HepG2 (cell line): ENCODE measurements at regions not wholly inside any gene's neighbourhood (a gene's known extent, or its start where the extent isn't known, plus 50 kb on each side); places are given as distances from the start of the nearest gene placed in this dataset.

Experiments
- ARNT ChIP-seq: fragments of 450-650 bp; IDR thresholded peaks from 2 replicates; pipeline ENCODE4 v1.6.1; 2017
- CC2D1A ChIP-seq: sonication (generic); formaldehyde crosslinking; IDR thresholded peaks from 2 replicates; pipeline ENCODE4 v1.8.1; 2023; ENCODE audit warnings: mild to moderate bottlenecking, missing genetic modification reagents
- CHCHD3 ChIP-seq: sonication (generic); formaldehyde crosslinking; IDR thresholded peaks from 2 replicates; pipeline ENCODE4 v1.8.0; 2022; ENCODE audit warnings: mild to moderate bottlenecking, missing genetic modification reagents, moderate library complexity
- DR1 ChIP-seq: sonication (generic); formaldehyde crosslinking; IDR thresholded peaks from 2 replicates; pipeline ENCODE4 v1.8.0; 2021; ENCODE audit warnings: mild to moderate bottlenecking, missing genetic modification reagents, inconsistent platforms
- GFI1 ChIP-seq: sonication (generic); formaldehyde crosslinking; IDR thresholded peaks from 2 replicates; pipeline ENCODE4 v1.5.0; 2020; ENCODE audit warnings: missing genetic modification reagents, mild to moderate bottlenecking, borderline replicate concordance
- KLF11 ChIP-seq: IDR thresholded peaks from 2 replicates; pipeline ENCODE4 v1.6.1; 2016; ENCODE audit warnings: missing compliant biosample characterization
- KLF9 ChIP-seq: IDR thresholded peaks from 2 replicates; pipeline ENCODE4 v1.6.1; 2016; ENCODE audit warnings: low read depth
- KMT2B ChIP-seq: IDR thresholded peaks from 2 replicates; pipeline ENCODE4 v1.6.1; 2016; ENCODE audit warnings: missing genetic modification reagents, missing compliant biosample characterization
- MBNL3 ChIP-seq: fragments of 250-450 bp; sonication (Bioruptor Pico); conservative IDR thresholded peaks from 2 replicates; pipeline ENCODE4 v1.8.0; 2022; ENCODE audit warnings: mild to moderate bottlenecking, inconsistent platforms
- NR2F6 ChIP-seq, 2 experiments: IDR thresholded peaks; 2 replicates each; pipeline ENCODE4 v1.6.1; 2016; ENCODE audit warnings: antibody characterized with exemption in 1 of 2, mild to moderate bottlenecking in 1 of 2
- ONECUT2 ChIP-seq: sonication (generic); formaldehyde crosslinking; IDR thresholded peaks from 2 replicates; pipeline ENCODE4 v1.4.0; 2020; ENCODE audit warnings: missing genetic modification reagents
- SOX13 ChIP-seq, 3 experiments: fragments of 450-650 bp in 1 of 3; sonication (generic) in 1 of 3; formaldehyde crosslinking in 1 of 3; IDR thresholded peaks in 2 of 3; conservative IDR thresholded peaks in 1 of 3; 2 replicates each; pipeline versions ENCODE4 v1.5.0 to v1.6.1; 2016 to 2020; ENCODE audit warnings: antibody characterized with exemption in 1 of 3, mild to moderate bottlenecking in 1 of 3, missing compliant biosample characterization in 1 of 3, missing genetic modification reagents in 1 of 3, moderate library complexity in 1 of 3
- TBP ChIP-seq: sonication (generic); formaldehyde crosslinking; IDR thresholded peaks from 2 replicates; pipeline ENCODE4 v1.5.0; 2020; ENCODE audit warnings: missing genetic modification reagents
- ZC3H13 ChIP-seq: sonication (generic); formaldehyde crosslinking; IDR thresholded peaks from 2 replicates; pipeline ENCODE4 v1.8.1; 2023; ENCODE audit warnings: mild to moderate bottlenecking, missing genetic modification reagents, moderate library complexity
- ZIK1 ChIP-seq: sonication (generic); formaldehyde crosslinking; IDR thresholded peaks from 2 replicates; pipeline ENCODE4 v1.5.0; 2020; ENCODE audit warnings: mild to moderate bottlenecking, low read depth, missing genetic modification reagents, borderline replicate concordance
- ZKSCAN8 ChIP-seq: IDR thresholded peaks from 2 replicates; pipeline ENCODE4 v1.6.1; 2016; ENCODE audit warnings: borderline replicate concordance, missing genetic modification reagents, missing compliant biosample characterization
- ZNF30 ChIP-seq: sonication (generic); formaldehyde crosslinking; IDR thresholded peaks from 2 replicates; pipeline ENCODE4 v1.5.0; 2020; ENCODE audit warnings: mild to moderate bottlenecking, missing genetic modification reagents
- ZNF552 ChIP-seq: sonication (generic); formaldehyde crosslinking; IDR thresholded peaks from 2 replicates; pipeline ENCODE4 v1.9.0; 2022; ENCODE audit warnings: missing genetic modification reagents, mild to moderate bottlenecking, borderline replicate concordance
- ZNF670 ChIP-seq: sonication (generic); formaldehyde crosslinking; IDR thresholded peaks from 2 replicates; pipeline ENCODE4 v1.8.0; 2022; ENCODE audit warnings: mild to moderate bottlenecking, missing genetic modification reagents, borderline replicate concordance
- TF ChIP-seq, protein P1 (sequence below): sonication (generic); formaldehyde crosslinking; IDR thresholded peaks from 2 replicates; pipeline ENCODE4 v1.5.1; 2020; ENCODE audit warnings: mild to moderate bottlenecking, moderate library complexity, missing genetic modification reagents
- TF ChIP-seq, protein P2 (sequence below): sonication (generic); formaldehyde crosslinking; IDR thresholded peaks from 2 replicates; pipeline ENCODE4 v1.8.1; 2023; ENCODE audit warnings: mild to moderate bottlenecking, moderate library complexity, missing genetic modification reagents
- TF ChIP-seq, protein P3 (sequence below), 2 experiments: sonication (generic) in 1 of 2; formaldehyde crosslinking in 1 of 2; IDR thresholded peaks; 2 replicates each; pipeline versions ENCODE4 v1.4.0 to v1.6.1; 2016 to 2020; ENCODE audit warnings: borderline replicate concordance in 1 of 2, low read depth in 1 of 2, mild to moderate bottlenecking in 1 of 2, missing genetic modification reagents in 1 of 2
- TF ChIP-seq, protein P4 (sequence below): sonication (generic); formaldehyde crosslinking; IDR thresholded peaks from 2 replicates; pipeline ENCODE4 v1.5.0; 2020; ENCODE audit warnings: missing genetic modification reagents

DNA sequence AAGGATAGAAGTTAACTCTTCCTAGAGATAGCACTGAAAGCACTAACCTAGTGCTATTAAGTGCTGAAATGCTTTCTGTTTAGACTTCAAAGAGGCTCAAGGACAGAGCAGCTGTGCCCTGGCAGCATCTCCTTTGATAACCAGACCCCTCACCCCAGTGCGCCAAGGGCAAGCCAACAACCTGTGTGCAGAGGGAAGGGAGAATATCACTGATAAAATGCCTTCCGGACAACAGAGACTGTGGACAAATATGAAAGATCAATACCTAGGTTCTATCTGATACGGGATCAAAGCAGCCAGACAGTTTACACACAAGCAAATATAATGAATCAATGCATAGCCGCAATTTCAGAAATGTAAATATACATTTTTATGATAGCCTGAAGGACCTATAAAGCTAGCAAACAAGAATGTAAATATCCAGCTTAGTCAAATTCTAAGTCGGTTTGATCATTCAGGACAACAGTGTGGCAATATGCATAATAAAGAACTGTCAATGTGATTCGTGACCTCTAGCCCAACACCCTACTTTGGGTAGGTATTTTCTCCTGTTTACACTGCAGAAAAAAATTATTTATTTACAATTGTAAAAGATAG lies 91.8 kb upstream of the RFX8 start (continued):
- TF ChIP-seq ONECUT2 (peak; percentile 100), KLF11 (CRISPR knock-in tag) (peak; percentile 87), ZIK1 (CRISPR knock-in tag) (no peak), TBP (CRISPR knock-in tag) (0 out of 2 replicates have a peak, but pooled peaks have one; percentile 89), NR2F6 (IDR thresholded peaks at IDR 0.05) (peak; percentile 100), NR2F6 (CRISPR knock-in tag; IDR thresholded peaks at IDR 0.05) (peak; percentile 98), CHCHD3 (CRISPR knock-in tag) (no peak), SOX13 (IDR thresholded peaks at IDR 0.05) (peak; percentile 99), SOX13 (CRISPR knock-in tag; conservative IDR thresholded peaks at IDR 0.05 in 1 of 2, IDR thresholded peaks at IDR 0.05 in 1 of 2) (peak; percentile 55 to 98; a peak in 2 of 4 replicates), ZNF30 (CRISPR knock-in tag) (no peak; the same call in 1 of the 2 replicates), MBNL3 (no peak), ZC3H13 (CRISPR knock-in tag) (peak; percentile 92; the same call in 1 of the 2 replicates), GFI1 (peak; percentile 99), KLF9 (CRISPR knock-in tag) (no peak), DR1 (no peak), ZNF670 (peak; percentile 93), CC2D1A (CRISPR knock-in tag) (no peak), KMT2B (CRISPR knock-in tag) (peak; percentile 64; the same call in 1 of the 2 replicates), ZKSCAN8 (peak; percentile 98), ARNT (no peak), ZNF552 (CRISPR knock-in tag) (peak; percentile 90; the same call in 1 of the 2 replicates)
- TF ChIP-seq, protein P1, sequence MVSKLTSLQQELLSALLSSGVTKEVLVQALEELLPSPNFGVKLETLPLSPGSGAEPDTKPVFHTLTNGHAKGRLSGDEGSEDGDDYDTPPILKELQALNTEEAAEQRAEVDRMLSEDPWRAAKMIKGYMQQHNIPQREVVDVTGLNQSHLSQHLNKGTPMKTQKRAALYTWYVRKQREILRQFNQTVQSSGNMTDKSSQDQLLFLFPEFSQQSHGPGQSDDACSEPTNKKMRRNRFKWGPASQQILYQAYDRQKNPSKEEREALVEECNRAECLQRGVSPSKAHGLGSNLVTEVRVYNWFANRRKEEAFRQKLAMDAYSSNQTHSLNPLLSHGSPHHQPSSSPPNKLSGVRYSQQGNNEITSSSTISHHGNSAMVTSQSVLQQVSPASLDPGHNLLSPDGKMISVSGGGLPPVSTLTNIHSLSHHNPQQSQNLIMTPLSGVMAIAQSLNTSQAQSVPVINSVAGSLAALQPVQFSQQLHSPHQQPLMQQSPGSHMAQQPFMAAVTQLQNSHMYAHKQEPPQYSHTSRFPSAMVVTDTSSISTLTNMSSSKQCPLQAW (CRISPR knock-in tag), result peak; percentile 96
- TF ChIP-seq, protein P2, sequence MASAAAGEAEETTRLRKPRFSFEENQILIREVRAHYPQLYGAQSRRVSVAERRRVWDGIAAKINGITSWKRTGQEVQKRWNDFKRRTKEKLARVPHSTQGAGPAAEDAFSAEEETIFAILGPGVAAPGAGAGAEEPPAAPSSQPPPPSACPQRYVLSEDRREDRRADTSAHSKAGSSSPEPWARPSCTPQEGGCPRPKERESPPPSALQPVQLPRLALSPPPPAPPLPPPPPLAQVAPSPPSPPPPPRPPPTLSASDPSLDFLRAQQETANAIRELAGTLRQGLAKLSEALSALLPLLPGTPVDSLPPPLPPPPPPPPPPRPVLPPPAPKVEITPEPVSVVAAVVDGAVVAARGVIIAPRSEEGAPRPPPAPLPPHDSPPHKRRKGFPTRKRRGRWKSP (CRISPR knock-in tag), result peak; percentile 96
- TF ChIP-seq, protein P3, sequence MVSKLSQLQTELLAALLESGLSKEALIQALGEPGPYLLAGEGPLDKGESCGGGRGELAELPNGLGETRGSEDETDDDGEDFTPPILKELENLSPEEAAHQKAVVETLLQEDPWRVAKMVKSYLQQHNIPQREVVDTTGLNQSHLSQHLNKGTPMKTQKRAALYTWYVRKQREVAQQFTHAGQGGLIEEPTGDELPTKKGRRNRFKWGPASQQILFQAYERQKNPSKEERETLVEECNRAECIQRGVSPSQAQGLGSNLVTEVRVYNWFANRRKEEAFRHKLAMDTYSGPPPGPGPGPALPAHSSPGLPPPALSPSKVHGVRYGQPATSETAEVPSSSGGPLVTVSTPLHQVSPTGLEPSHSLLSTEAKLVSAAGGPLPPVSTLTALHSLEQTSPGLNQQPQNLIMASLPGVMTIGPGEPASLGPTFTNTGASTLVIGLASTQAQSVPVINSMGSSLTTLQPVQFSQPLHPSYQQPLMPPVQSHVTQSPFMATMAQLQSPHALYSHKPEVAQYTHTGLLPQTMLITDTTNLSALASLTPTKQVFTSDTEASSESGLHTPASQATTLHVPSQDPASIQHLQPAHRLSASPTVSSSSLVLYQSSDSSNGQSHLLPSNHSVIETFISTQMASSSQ (IDR thresholded peaks at IDR 0.05; ENCODE audit: low read depth), result peak; percentile 98
- TF ChIP-seq, protein P3 (CRISPR knock-in tag; IDR thresholded peaks at IDR 0.05; ENCODE audit: borderline replicate concordance), result peak; percentile 99
- TF ChIP-seq, protein P4, sequence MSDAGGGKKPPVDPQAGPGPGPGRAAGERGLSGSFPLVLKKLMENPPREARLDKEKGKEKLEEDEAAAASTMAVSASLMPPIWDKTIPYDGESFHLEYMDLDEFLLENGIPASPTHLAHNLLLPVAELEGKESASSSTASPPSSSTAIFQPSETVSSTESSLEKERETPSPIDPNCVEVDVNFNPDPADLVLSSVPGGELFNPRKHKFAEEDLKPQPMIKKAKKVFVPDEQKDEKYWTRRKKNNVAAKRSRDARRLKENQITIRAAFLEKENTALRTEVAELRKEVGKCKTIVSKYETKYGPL (CRISPR knock-in tag), result no peak
